Fibroblast of pulmonary artery (primary cell): ENCODE measurements at regions not wholly inside any gene's neighbourhood (a gene's known extent, or its start where the extent isn't known, plus 50 kb on each side); places are given as distances from the start of the nearest gene placed in this dataset.

Source experiments
- DNase-seq: peaks from one replicate; pipeline ENCODE4 v3.0.0-alpha.2; 2010; ENCODE audit warnings: low read depth
- H3K4me3 ChIP-seq: replicated peaks from 2 replicates; pipeline ENCODE4 v1.5.1; 2011; ENCODE audit warnings: low read depth, mild to moderate bottlenecking, control low read depth, low read length, moderate library complexity
- TF ChIP-seq, protein P1 (sequence below): IDR thresholded peaks from 2 replicates; pipeline ENCODE4 v1.5.1; 2011; ENCODE audit warnings: mild to moderate bottlenecking, control low read depth, low read length, inconsistent platforms; ENCODE audit errors: missing control alignments

DNA sequence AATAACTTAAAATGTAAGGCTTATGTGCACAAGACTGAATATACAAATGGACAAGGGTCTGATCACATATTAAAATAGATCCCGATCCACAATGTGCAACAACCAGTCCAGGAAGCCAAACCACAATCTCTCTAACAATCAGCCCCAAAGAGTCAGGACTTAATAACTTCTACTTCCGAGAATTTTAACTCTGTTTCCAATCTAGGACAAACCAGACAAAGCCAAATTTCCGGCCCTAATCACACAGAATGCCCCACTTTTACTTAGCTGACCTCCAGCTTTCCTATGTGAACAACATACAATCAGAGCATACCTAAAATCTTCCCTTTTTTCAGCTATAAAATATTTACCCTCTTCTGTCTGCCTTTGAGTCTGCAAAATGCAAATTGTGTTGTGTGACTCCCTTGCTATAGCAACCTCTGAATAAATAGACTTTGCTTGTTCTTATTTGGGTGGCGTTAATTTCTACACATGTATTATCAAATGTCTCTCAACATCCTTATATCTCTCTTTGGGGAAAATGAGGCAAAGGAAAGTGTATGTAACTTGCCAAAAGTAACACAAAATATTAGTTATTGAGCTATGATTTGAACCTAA lies 381.9 kb upstream of the MC4R start:
- DNase-seq, result no peak
- TF ChIP-seq, protein P1, sequence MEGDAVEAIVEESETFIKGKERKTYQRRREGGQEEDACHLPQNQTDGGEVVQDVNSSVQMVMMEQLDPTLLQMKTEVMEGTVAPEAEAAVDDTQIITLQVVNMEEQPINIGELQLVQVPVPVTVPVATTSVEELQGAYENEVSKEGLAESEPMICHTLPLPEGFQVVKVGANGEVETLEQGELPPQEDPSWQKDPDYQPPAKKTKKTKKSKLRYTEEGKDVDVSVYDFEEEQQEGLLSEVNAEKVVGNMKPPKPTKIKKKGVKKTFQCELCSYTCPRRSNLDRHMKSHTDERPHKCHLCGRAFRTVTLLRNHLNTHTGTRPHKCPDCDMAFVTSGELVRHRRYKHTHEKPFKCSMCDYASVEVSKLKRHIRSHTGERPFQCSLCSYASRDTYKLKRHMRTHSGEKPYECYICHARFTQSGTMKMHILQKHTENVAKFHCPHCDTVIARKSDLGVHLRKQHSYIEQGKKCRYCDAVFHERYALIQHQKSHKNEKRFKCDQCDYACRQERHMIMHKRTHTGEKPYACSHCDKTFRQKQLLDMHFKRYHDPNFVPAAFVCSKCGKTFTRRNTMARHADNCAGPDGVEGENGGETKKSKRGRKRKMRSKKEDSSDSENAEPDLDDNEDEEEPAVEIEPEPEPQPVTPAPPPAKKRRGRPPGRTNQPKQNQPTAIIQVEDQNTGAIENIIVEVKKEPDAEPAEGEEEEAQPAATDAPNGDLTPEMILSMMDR, result no peak
- no peak overlapping the region for H3K4me3 ChIP-seq

DNA sequence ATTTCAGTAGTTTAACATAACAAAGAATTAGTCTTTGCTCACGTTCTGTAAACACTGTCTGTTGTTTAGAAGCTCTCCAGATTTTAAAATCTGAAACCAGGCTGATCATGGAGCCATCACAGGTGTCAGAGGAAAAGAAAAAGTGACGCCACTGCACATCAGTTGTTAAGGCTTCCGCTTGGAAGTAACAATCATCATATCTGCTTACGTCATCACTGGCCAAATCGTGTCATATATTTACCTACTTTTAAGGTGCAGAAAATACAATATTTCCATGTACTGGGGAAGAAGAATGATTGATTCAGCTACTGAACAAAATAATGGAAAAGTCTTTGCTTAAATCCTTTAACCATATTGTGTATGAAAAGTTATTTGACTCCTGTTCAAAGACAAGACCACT lies 382.6 kb upstream of the MC4R start:
- H3K4me3 ChIP-seq, result no peak overlapping the region
- TF ChIP-seq, protein P1, result no peak
- no peak for DNase-seq

GRCh38 chr18:60775978-60776377 lies 403.4 kb upstream of the MC4R start:
- TF ChIP-seq, protein P1, result no peak

DNA sequence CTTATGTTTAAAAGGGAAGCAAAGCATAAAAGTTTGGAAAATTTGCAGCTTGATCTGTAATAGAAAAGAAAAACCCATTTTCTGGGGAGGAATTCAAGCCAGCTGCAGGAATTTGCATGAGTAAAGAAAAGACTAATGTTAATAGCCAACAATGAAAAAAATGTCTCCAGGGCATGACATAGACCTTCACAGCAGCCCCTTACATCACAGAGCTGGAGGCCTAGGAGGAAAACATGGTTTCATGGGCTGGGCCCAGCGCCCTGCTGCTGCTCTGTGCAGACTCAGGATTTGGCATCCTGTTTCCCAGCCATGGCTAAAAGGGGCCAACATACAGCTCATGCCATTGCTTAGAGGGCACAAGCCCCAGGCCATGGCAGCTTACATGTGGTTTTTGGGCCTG lies 411.6 kb upstream of the MC4R start:
- no peak for DNase-seq
- no peak overlapping the region for H3K4me3 ChIP-seq
- TF ChIP-seq, protein P1, result no peak

More at GRCh38 chr18:60775978-60776377, 403.4 kb upstream of the MC4R start:
- H3K4me3 ChIP-seq, result no peak overlapping the region
- no peak for DNase-seq

- no peak overlapping the region for H3K4me3 ChIP-seq
- TF ChIP-seq, protein P1, result no peak
- DNase-seq, result no peak
Observed at GRCh38 chr18:60794802-60795201, 422.2 kb upstream of the MC4R start.

GRCh38 chr18:60804415-60804814 lies 431.8 kb upstream of the MC4R start:
- TF ChIP-seq, protein P1, result no peak
- no peak overlapping the region for H3K4me3 ChIP-seq
- DNase-seq, result no peak

DNA sequence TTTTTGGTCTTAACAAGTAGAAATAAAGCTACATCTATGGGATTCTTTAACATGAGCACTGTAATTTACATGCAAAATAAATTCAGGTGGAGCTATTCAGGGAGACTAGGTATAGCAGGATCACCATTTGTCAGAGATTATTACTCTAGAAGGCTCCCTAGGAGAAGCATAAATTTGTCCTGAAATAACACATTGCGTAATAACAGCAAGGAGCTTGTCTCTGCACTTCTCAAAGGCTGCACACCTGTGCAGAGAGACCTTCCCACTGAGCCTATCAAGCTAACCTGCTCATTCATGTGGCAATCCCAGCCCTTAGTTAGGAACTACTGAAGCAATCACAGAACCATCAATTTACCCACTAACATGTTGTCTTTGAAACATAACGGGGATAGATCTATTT lies 437.4 kb upstream of the MC4R start:
- TF ChIP-seq, protein P1, result no peak
- H3K4me3 ChIP-seq, result no peak overlapping the region
- no peak for DNase-seq
